HepG2 (cell line): ENCODE measurements at regions not wholly inside any gene's neighbourhood (a gene's known extent, or its start where the extent isn't known, plus 50 kb on each side); places are given as distances from the start of the nearest gene placed in this dataset.
A peak's percentile ranks its signal among the peaks of the same experiment; 100 is the strongest.
"Not testable (repeated sequence)": the region's sequence is repeated elsewhere in the genome, so short reads cannot be mapped to it uniquely, and the experiment has no call there.

ENCODE experiments used
- ATAC-seq: fragments of 200-7000 bp; cut with Tn5 transposase; 3 replicates; pipeline ENCODE4 v1.9.1; 2020; ENCODE audit warnings: mild to moderate bottlenecking, moderate library complexity
- BruUV-seq: library from RNA; stranded (reverse); fragments of 400-500 nt; replicated peaks from 2 replicates; lab custom pipeline; 2021; lab: Mats Ljungman, UMichigan
- CTCF ChIA-PET: fragments of 300-600 bp; formaldehyde crosslinking; extraction: SDS; loops from one replicate; lab custom pipeline; 2021; ENCODE audit warnings: low total read pairs, inconsistent platforms, low intra/inter-chr PET ratio; lab: Yijun Ruan, JAX
- POLR2A ChIA-PET: fragments of 350-600 bp; sonication (Branson Sonifier 250); formaldehyde crosslinking; loops from one replicate; lab custom pipeline; 2020; ENCODE audit warnings: antibody characterized with exemption, inconsistent platforms; lab: Yijun Ruan, JAX
- DNase-seq: peaks from one replicate; pipeline ENCODE4 v3.0.0-alpha.2; 2015; ENCODE audit warnings: low spot score
- FAIRE-seq: peaks from 3 replicates; lab custom pipeline; 2011; peaks lifted over from hg19 to GRCh38; lab: Jason Lieb, UNC
- H2AFZ ChIP-seq: one replicate; pipeline ENCODE4 v1.6.1; 2011; ENCODE audit warnings: low read length, inconsistent platforms
- H3K27ac ChIP-seq: fragments of 300-600 bp; 3 replicates; pipeline ENCODE4 v1.8.0; 2011; ENCODE audit warnings: mixed run types, mild to moderate bottlenecking, mixed read lengths, low read length, inconsistent platforms; ENCODE audit not compliant: insufficient read depth; ENCODE audit errors: extremely low read length
- H3K27me3 ChIP-seq, 2 experiments: fragments of 200-600 bp in 1 of 2; 2 replicates in 1 of 2; 3 replicates in 1 of 2; pipeline versions ENCODE4 v1.6.0 to v1.8.0; 2011; ENCODE audit warnings: low read length in 2 of 2, mild to moderate bottlenecking in 2 of 2, moderate library complexity in 2 of 2, inconsistent platforms in 1 of 2; ENCODE audit not compliant: insufficient read depth in 2 of 2, control insufficient read depth in 1 of 2
- H3K36me3 ChIP-seq, 2 experiments: fragments of 200-600 bp in 1 of 2; replicated peaks in 1 of 2; 2 replicates in 1 of 2; 3 replicates in 1 of 2; pipeline versions ENCODE4 v1.5.1 to v1.8.0; 2011; ENCODE audit warnings: low read length in 2 of 2, inconsistent platforms in 1 of 2; ENCODE audit not compliant: insufficient read depth in 2 of 2, control insufficient read depth in 1 of 2
- H3K4me1 ChIP-seq: 2 replicates; pipeline ENCODE4 v1.5.1; 2012; ENCODE audit warnings: low read length, inconsistent platforms; ENCODE audit not compliant: insufficient read depth
- H3K4me2 ChIP-seq: 2 replicates; pipeline ENCODE4 v1.6.0; 2011; ENCODE audit warnings: low read depth, low read length, inconsistent platforms
- H3K4me3 ChIP-seq, 3 experiments: fragments of 200-600 bp in 1 of 3; sonication (generic), shearing (Covaris generic) in 1 of 3; replicated peaks in 1 of 3; 2 replicates each; pipeline ENCODE4 v1.5.1; 2011 to 2016; ENCODE audit warnings: low read length in 3 of 3, inconsistent platforms in 2 of 3, low read depth in 2 of 3, mild to moderate bottlenecking in 2 of 3, control low read depth in 1 of 3, mixed read lengths in 1 of 3; ENCODE audit not compliant: insufficient read depth in 1 of 3
- H3K79me2 ChIP-seq: one replicate; pipeline ENCODE4 v1.6.1; 2011; ENCODE audit warnings: low read length, inconsistent platforms; ENCODE audit not compliant: insufficient read depth
- H3K9ac ChIP-seq: 2 replicates; pipeline ENCODE4 v1.6.0; 2011; ENCODE audit warnings: mild to moderate bottlenecking, low read depth, low read length, inconsistent platforms; ENCODE audit not compliant: insufficient read depth
- H3K9me3 ChIP-seq: 2 replicates; pipeline ENCODE4 v1.5.1; 2012; ENCODE audit warnings: mild to moderate bottlenecking, low read length
- H4K20me1 ChIP-seq: 2 replicates; pipeline ENCODE4 v1.6.0; 2011; ENCODE audit warnings: inconsistent platforms, mild to moderate bottlenecking, low read length, moderate library complexity; ENCODE audit not compliant: insufficient read depth
- ATF7 ChIP-seq, 2 experiments: fragments of 450-650 bp in 1 of 2; sonication (generic) in 1 of 2; formaldehyde crosslinking in 1 of 2; IDR thresholded peaks; 2 replicates each; pipeline versions ENCODE4 v1.4.0 to v1.6.1; 2016 to 2020; ENCODE audit warnings: antibody characterized with exemption in 1 of 2, mild to moderate bottlenecking in 1 of 2, missing genetic modification reagents in 1 of 2
- JDP2 ChIP-seq: sonication (generic); formaldehyde crosslinking; IDR thresholded peaks from 2 replicates; pipeline ENCODE4 v1.8.1; 2022; ENCODE audit warnings: missing genetic modification reagents, borderline replicate concordance
- MAFF ChIP-seq: IDR thresholded peaks from 2 replicates; pipeline ENCODE4 v1.6.1; 2011; ENCODE audit warnings: low read depth, low read length, improper control_type of control experiment
- RBM22 ChIP-seq: fragments of 200-400 bp; formaldehyde crosslinking; optimal IDR thresholded peaks from 2 replicates; pipeline ENCODE3; 2017; ENCODE audit warnings: mild to moderate bottlenecking, low read length, moderate library complexity
- SRY ChIP-seq: sonication (generic); formaldehyde crosslinking; IDR thresholded peaks from 2 replicates; pipeline ENCODE4 v1.8.0; 2022; ENCODE audit warnings: mild to moderate bottlenecking, missing genetic modification reagents
- ZFP37 ChIP-seq: sonication (generic); formaldehyde crosslinking; IDR thresholded peaks from 2 replicates; pipeline ENCODE4 v1.4.0; 2020; ENCODE audit warnings: missing genetic modification reagents, borderline replicate concordance
- ZSCAN12 ChIP-seq: sonication (generic); formaldehyde crosslinking; IDR thresholded peaks from 2 replicates; pipeline ENCODE4 v1.9.0; 2021; ENCODE audit warnings: mild to moderate bottlenecking, missing genetic modification reagents
- ZZZ3 ChIP-seq: sonication (generic); formaldehyde crosslinking; IDR thresholded peaks from 2 replicates; pipeline ENCODE4 v1.4.0; 2020; ENCODE audit warnings: missing genetic modification reagents, mild to moderate bottlenecking, borderline replicate concordance
- WGBS: methylation state at CpG from one replicate; pipeline ENCODE4 v1.1.6; 2017; ENCODE audit warnings: low lambda C conversion rate; 5-methylcytosine and 5-hydroxymethylcytosine counted together
- in situ Hi-C: cut with HindIII; loops from 2 replicates; pipeline ENCODE4 v1.10.0; 2017; ENCODE audit warnings: low pct_unique_long_range_greater_than_20kb; ENCODE audit not compliant: extremely low pct_ligation_motif_present
- intact Hi-C: fragments of 100-400 bp; cut with micrococcal nuclease; formaldehyde crosslinking; loops from one replicate; pipeline ENCODE4 v1.10.0; 2022; ENCODE audit not compliant: unreplicated experiment
- TF ChIP-seq, protein P1 (sequence below): sonication (generic); formaldehyde crosslinking; IDR thresholded peaks from 2 replicates; pipeline ENCODE4 v1.4.0; 2020; ENCODE audit warnings: missing genetic modification reagents, borderline replicate concordance

DNA sequence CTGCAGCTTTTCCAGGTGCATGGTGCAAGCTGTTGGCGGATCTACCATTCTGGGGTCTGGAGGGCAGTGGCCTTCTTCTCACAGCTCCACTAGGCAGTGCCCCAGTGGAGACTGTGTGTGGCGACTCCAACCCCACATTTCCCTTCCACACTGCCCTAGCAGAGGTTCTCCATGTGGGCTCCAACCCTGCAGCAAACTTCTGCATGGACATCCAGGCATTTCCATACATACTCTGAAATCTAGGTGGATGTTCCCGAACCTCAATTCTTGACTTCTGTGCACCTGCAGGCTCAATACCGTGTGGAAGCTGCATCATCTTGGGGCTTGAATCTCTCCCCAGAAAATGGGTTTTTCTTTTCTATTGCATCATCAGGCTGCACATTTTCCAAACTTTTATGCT lies 160.2 kb upstream of the DYRK2 start:
- FAIRE-seq; ATAC-seq; POLR2A ChIA-PET; H3K27me3 ChIP-seq; H3K27ac ChIP-seq; H3K4me1 ChIP-seq; CTCF ChIA-PET; in situ Hi-C loops; BruUV-seq; intact Hi-C loops; H3K36me3 ChIP-seq; H3K9ac ChIP-seq; H4K20me1 ChIP-seq; DNase-seq; H3K4me2 ChIP-seq; H3K4me3 ChIP-seq; H3K79me2 ChIP-seq; H2AFZ ChIP-seq; TF ChIP-seq ATF7 (CRISPR knock-in tag; IDR thresholded peaks at IDR 0.05): not testable (repeated sequence)
- WGBS: 0% methylated on average over 3 of the region's 4 CpGs
- peaks cover 57% of the 10 kb centered on the region for H3K9me3 ChIP-seq
- TF ChIP-seq ATF7 (IDR thresholded peaks at IDR 0.05): 0 out of 2 replicates have a peak, but pooled peaks have one; percentile 10

DNA sequence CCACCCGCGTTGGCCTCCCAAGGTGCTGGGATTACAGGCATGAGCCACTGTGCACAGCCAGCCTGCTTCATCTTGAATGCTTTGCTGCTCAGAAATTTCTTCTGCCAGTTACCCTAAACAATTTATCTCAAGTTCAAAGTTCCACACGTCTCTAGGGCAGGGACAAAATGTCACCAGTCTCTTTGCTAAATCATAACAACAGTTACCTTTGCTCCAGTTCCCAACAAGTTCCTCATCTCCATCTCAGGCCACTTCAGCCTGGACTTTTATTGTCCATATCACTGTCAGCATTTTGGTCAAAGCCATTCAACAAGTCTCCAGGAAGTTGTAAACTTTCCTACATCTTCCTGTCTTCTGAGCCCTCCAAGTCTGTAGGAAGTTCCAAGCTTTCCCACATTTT lies 159.5 kb upstream of the DYRK2 start:
- FAIRE-seq (no peak), DNase-seq (no peak), ATAC-seq (no peak)
- WGBS: 0% methylated on average over 3 of the region's 3 CpGs
- in situ Hi-C loops: no loop called here
- Histone ChIP-seq H3K4me1 (no peaks in the 10 kb centered on the region), H3K27me3 (no peaks in the 10 kb centered on the region), H4K20me1 (no peaks in the 10 kb centered on the region), H3K4me3 (no peak overlapping the region), H3K36me3 (no peaks in the 10 kb centered on the region), H3K9ac (no peak overlapping the region)
- TF ChIP-seq JDP2 (CRISPR knock-in tag): no peak
- no peak for TF ChIP-seq MAFF
- TF ChIP-seq SRY (CRISPR knock-in tag): no peak
- no peak for TF ChIP-seq ZZZ3 (CRISPR knock-in tag)
- no peak for TF ChIP-seq RBM22
- TF ChIP-seq ZSCAN12 (CRISPR knock-in tag): no peak
- TF ChIP-seq, protein P1, sequence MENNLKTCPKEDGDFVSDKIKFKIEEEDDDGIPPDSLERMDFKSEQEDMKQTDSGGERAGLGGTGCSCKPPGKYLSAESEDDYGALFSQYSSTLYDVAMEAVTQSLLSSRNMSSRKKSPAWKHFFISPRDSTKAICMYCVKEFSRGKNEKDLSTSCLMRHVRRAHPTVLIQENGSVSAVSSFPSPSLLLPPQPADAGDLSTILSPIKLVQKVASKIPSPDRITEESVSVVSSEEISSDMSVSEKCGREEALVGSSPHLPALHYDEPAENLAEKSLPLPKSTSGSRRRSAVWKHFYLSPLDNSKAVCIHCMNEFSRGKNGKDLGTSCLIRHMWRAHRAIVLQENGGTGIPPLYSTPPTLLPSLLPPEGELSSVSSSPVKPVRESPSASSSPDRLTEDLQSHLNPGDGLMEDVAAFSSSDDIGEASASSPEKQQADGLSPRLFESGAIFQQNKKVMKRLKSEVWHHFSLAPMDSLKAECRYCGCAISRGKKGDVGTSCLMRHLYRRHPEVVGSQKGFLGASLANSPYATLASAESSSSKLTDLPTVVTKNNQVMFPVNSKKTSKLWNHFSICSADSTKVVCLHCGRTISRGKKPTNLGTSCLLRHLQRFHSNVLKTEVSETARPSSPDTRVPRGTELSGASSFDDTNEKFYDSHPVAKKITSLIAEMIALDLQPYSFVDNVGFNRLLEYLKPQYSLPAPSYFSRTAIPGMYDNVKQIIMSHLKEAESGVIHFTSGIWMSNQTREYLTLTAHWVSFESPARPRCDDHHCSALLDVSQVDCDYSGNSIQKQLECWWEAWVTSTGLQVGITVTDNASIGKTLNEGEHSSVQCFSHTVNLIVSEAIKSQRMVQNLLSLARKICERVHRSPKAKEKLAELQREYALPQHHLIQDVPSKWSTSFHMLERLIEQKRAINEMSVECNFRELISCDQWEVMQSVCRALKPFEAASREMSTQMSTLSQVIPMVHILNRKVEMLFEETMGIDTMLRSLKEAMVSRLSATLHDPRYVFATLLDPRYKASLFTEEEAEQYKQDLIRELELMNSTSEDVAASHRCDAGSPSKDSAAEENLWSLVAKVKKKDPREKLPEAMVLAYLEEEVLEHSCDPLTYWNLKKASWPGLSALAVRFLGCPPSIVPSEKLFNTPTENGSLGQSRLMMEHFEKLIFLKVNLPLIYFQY (CRISPR knock-in tag): no peak
- no peak for TF ChIP-seq ZFP37 (CRISPR knock-in tag)
- TF ChIP-seq, all 625 proteins: peak for 0
- Histone ChIP-seq H3K4me2 (no peak overlapping the region), H3K79me2 (no peaks in the 10 kb centered on the region), H3K27ac (no peak overlapping the region), H2AFZ (no peak overlapping the region), H3K9me3 (peaks cover 57% of the 10 kb centered on the region)
- BruUV-seq: no TSS peak
- CTCF ChIA-PET: no interaction called here
- POLR2A ChIA-PET: no interaction called here
- intact Hi-C loops: no loop called here
